Keratinocyte (primary cell): ENCODE measurements at regions not wholly inside any gene's neighbourhood (a gene's known extent, or its start where the extent isn't known, plus 50 kb on each side); places are given as distances from the start of the nearest gene placed in this dataset.

Source experiments
- EZH2 ChIP-seq: IDR thresholded peaks from one replicate; pipeline ENCODE4 v1.6.1; 2012; ENCODE audit warnings: inconsistent platforms, mild to moderate bottlenecking, low read length, moderate library complexity
- TF ChIP-seq, protein P1 (sequence below), 3 experiments: IDR thresholded peaks in 1 of 3; conservative IDR thresholded peaks in 1 of 3; optimal IDR thresholded peaks in 1 of 3; 2 replicates in 2 of 3; 3 replicates in 1 of 3; pipeline versions ENCODE3 to v1.5.1; 2011; ENCODE audit warnings: low read length in 3 of 3, mild to moderate bottlenecking in 3 of 3, moderate library complexity in 2 of 3, control low read depth in 1 of 3, inconsistent platforms in 1 of 3; ENCODE audit not compliant: insufficient read depth in 2 of 3; ENCODE audit errors: extremely low read depth in 1 of 3

DNA sequence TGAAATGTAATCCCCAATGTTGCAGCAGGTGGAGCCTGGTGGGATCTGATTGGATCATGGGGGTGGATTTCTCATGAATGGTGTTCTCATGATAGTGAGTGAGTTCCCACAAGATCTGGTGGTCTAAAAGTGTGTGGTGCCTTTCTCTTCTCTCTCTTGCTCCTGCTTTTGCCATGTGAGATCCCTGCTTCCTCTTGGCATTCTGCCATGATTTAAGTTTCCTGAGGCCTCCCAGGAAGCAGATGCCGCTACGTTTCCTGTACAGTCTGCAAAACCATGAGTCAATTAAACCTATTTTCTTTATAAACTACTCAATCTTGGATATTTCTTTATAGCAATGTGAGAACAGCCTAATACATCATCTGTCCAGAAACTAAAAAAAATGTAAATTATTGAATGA lies 298.3 kb downstream of the MEX3B start:
- no peak for TF ChIP-seq EZH2
- TF ChIP-seq, protein P1, sequence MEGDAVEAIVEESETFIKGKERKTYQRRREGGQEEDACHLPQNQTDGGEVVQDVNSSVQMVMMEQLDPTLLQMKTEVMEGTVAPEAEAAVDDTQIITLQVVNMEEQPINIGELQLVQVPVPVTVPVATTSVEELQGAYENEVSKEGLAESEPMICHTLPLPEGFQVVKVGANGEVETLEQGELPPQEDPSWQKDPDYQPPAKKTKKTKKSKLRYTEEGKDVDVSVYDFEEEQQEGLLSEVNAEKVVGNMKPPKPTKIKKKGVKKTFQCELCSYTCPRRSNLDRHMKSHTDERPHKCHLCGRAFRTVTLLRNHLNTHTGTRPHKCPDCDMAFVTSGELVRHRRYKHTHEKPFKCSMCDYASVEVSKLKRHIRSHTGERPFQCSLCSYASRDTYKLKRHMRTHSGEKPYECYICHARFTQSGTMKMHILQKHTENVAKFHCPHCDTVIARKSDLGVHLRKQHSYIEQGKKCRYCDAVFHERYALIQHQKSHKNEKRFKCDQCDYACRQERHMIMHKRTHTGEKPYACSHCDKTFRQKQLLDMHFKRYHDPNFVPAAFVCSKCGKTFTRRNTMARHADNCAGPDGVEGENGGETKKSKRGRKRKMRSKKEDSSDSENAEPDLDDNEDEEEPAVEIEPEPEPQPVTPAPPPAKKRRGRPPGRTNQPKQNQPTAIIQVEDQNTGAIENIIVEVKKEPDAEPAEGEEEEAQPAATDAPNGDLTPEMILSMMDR (optimal IDR thresholded peaks at IDR 0.05 in 1 of 3, IDR thresholded peaks at IDR 0.05 in 1 of 3, conservative IDR thresholded peaks at IDR 0.05 in 1 of 3; ENCODE audit: extremely low read depth in 1 of 3, insufficient read depth in 2 of 3, low read length in 3 of 3), result no peak
